Ovary (tissue), 7 donors: ENCODE measurements at regions not wholly inside any gene's neighbourhood (a gene's known extent, or its start where the extent isn't known, plus 50 kb on each side); places are given as distances from the start of the nearest gene placed in this dataset.
"Not testable (repeated sequence)": the region's sequence is repeated elsewhere in the genome, so short reads cannot be mapped to it uniquely, and the experiment has no call there.

Source experiments
- DNase-seq, 5 donors: peaks; one replicate each; pipeline ENCODE4 v3.0.0-alpha.2; 2019 to 2020
- H3K27ac ChIP-seq, 2 donors: fragments of 200-600 bp; one replicate each; pipeline versions ENCODE4 v1.5.1 to v1.8.0; 2019 to 2022
- H3K27me3 ChIP-seq: fragments of 200-600 bp; one replicate; pipeline ENCODE4 v1.8.0; 2022
- H3K36me3 ChIP-seq: fragments of 200-600 bp; sonication (generic); one replicate; pipeline ENCODE4 v1.5.1; 2019
- H3K4me1 ChIP-seq: one replicate; pipeline ENCODE4 v1.8.1; 2013; ENCODE audit warnings: mild to moderate bottlenecking, moderate library complexity; ENCODE audit not compliant: insufficient read depth
- H3K4me3 ChIP-seq: fragments of 200-600 bp; sonication (generic); one replicate; pipeline ENCODE4 v1.5.1; 2017
- H3K9me3 ChIP-seq, 2 donors: fragments of 200-600 bp in 1 of 2; sonication (generic) in 1 of 2; one replicate each; pipeline versions ENCODE4 v1.5.1 to v1.8.1; 2013 to 2019; ENCODE audit warnings: mild to moderate bottlenecking in 1 of 2, moderate library complexity in 1 of 2
- EP300 ChIP-seq: sonication (generic); formaldehyde crosslinking; IDR thresholded peaks from one replicate; pipeline ENCODE4 v1.6.1; 2017; ENCODE audit warnings: antibody characterized with exemption
- POLR2A ChIP-seq: fragments of 450-650 bp; IDR thresholded peaks from one replicate; pipeline ENCODE4 v1.6.1; 2017; ENCODE audit warnings: antibody characterized with exemption, mild to moderate bottlenecking, moderate library complexity
- WGBS, 3 donors: extraction: QIAGEN DNeasy Blood & Tissue Kit in 1 of 3; methylation state at CpG; one replicate each; pipeline versions ENCODE4 v1.1.5 to v1.1.7; 2013 to 2017; 5-methylcytosine and 5-hydroxymethylcytosine counted together
- intact Hi-C, 4 donors: fragments of 100-400 bp; cut with DNase I; formaldehyde crosslinking; loops; one replicate each; pipeline versions ENCODE4 v1.11.0 to v1.15.1; 2022 to 2023
- TF ChIP-seq, protein P1 (sequence below), 3 donors: fragments of 450-650 bp in 2 of 3; fragments of 200-600 bp in 1 of 3; IDR thresholded peaks; one replicate each; pipeline versions ENCODE4 v1.5.1 to v1.8.0; 2016 to 2022; ENCODE audit warnings: antibody characterized with exemption in 3 of 3, mild to moderate bottlenecking in 1 of 3
- donor health status: DM: no; HTN: no; CAD: no; lungs with moderate emphysema.
- donor health status: DM: no; HTN: no; CAD: no.
- donor health status: Bipolar disorder and iron deficiency.
- donor health status: DM: no; HTN: no; CAD: no.
- donor health status: DM: yes; HTN: yes; CAD: no.

DNA sequence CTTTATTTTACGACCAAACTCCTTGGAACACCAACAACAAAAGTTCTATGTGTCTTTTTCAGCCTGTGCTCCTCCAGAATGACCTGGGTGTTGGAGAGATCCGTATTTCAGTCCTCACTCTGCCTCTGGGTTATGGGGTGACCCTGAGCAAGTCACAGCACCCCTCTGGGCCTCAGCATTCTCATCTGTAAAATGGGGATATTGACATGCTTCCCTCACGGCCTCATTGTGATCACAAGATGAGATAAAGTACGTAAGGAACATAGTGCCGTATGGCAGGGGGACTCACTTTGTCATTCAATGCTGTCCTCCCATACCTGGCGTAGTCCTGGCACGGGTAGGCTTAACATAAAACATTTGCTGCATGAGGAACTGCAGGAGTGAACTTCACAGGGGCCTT lies 123.0 kb upstream of the HAND1 start:
- Histone ChIP-seq H3K4me3 (no peak overlapping the region), H3K9me3 (no peaks in the 10 kb centered on the region), H3K36me3 (no peaks in the 10 kb centered on the region), H3K27ac (no peak overlapping the region), H3K4me1 (no peaks in the 10 kb centered on the region), H3K27me3 (no peaks in the 10 kb centered on the region)
- 71 to 79% (median 75%) methylated on average over 7 of the region's 7 CpGs for WGBS, 3 donors
- intact Hi-C loops, result no loop called here
- TF ChIP-seq EP300 (no peak), POLR2A (no peak)
- TF ChIP-seq, protein P1, sequence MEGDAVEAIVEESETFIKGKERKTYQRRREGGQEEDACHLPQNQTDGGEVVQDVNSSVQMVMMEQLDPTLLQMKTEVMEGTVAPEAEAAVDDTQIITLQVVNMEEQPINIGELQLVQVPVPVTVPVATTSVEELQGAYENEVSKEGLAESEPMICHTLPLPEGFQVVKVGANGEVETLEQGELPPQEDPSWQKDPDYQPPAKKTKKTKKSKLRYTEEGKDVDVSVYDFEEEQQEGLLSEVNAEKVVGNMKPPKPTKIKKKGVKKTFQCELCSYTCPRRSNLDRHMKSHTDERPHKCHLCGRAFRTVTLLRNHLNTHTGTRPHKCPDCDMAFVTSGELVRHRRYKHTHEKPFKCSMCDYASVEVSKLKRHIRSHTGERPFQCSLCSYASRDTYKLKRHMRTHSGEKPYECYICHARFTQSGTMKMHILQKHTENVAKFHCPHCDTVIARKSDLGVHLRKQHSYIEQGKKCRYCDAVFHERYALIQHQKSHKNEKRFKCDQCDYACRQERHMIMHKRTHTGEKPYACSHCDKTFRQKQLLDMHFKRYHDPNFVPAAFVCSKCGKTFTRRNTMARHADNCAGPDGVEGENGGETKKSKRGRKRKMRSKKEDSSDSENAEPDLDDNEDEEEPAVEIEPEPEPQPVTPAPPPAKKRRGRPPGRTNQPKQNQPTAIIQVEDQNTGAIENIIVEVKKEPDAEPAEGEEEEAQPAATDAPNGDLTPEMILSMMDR (IDR thresholded peaks at IDR 0.05), result no peak
- DNase-seq, result no peak

DNA sequence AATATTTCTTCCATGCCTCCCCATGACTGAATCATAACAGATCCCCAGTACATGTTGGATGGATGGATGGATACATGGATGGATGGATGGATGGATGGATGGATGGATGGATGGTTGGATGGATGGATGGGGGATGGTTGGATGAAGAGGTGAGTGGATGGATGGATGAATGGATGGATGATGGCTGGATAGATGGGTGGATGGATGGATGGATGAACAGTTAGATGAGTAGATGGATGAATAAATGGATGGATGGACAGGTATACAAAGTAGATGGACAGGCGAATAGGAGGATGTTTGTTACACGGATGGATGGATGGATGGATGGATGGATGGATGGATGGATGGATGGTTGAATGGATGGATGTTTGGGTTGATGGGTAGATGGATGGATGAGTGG lies 120.0 kb upstream of the HAND1 start:
- no peaks in the 10 kb centered on the region for H3K36me3 ChIP-seq
- H3K4me1 ChIP-seq, result no peaks in the 10 kb centered on the region
- intact Hi-C loops, result no loop called here
- 89 to 95% (median 91%) methylated on average over 2 of the region's 2 CpGs for WGBS, 3 donors
- H3K27me3 ChIP-seq, result no peaks in the 10 kb centered on the region
- no peak for DNase-seq
- TF ChIP-seq, protein P1 (IDR thresholded peaks at IDR 0.05), result no peak
- no peak for TF ChIP-seq POLR2A
- no peak for TF ChIP-seq EP300
- H3K4me3 ChIP-seq, result no peak overlapping the region
- no peak overlapping the region for H3K27ac ChIP-seq
- no peaks in the 10 kb centered on the region for H3K9me3 ChIP-seq

- 82 to 89% (median 85%) methylated on average over 5 of the region's 5 CpGs for WGBS, 3 donors
- H3K9me3 ChIP-seq, result not testable (repeated sequence)
Measured at GRCh38 chr5:154596844-154597243, 118.8 kb upstream of the HAND1 start.

DNA sequence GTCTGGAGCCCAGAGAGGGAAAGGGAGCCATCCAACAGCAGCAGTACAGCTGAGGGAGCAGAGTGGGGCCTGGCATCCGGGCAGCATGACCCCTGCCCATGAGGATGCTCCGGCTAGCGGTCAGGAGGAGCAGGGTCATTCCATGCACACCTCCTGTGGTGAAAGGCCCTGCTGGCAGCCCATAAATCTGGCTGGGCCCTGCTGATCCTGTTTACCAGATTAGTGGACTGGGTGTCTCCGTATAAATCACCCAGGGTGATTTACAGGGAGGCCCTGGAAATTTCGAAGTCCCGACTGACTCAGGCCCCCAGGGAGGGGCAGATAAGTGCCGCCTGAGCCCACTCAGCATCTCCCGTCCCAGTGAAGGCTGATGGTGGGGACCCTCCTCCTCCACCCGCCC lies 117.6 kb upstream of the HAND1 start:
- DNase-seq, result no peak
- Histone ChIP-seq H3K4me3 (no peak overlapping the region), H3K4me1 (no peaks in the 10 kb centered on the region), H3K36me3 (no peaks in the 10 kb centered on the region), H3K27me3 (no peaks in the 10 kb centered on the region), H3K27ac (no peak overlapping the region), H3K9me3 (no peaks in the 10 kb centered on the region)
- TF ChIP-seq POLR2A (no peak), EP300 (no peak)
- TF ChIP-seq, protein P1 (IDR thresholded peaks at IDR 0.05), result no peak
- intact Hi-C loops, result no loop called here
- WGBS, 3 donors, result 22 to 32% (median 30%) methylated on average over 5 to 9 of the region's 9 CpGs

More at GRCh38 chr5:154596844-154597243, 118.8 kb upstream of the HAND1 start:
- H3K27ac ChIP-seq, intact Hi-C loops, H3K36me3 ChIP-seq, H3K27me3 ChIP-seq, DNase-seq, H3K4me3 ChIP-seq, H3K4me1 ChIP-seq: not testable (repeated sequence)

- Histone ChIP-seq H3K4me3 (no peak overlapping the region), H3K9me3 (no peaks in the 10 kb centered on the region), H3K36me3 (no peaks in the 10 kb centered on the region), H3K27me3 (no peaks in the 10 kb centered on the region), H3K27ac (no peak overlapping the region), H3K4me1 (no peaks in the 10 kb centered on the region)
- TF ChIP-seq, protein P1 (IDR thresholded peaks at IDR 0.05), result no peak
- TF ChIP-seq POLR2A (no peak), EP300 (no peak)
- intact Hi-C loops, result no loop called here
- DNase-seq, result no peak
Measured at GRCh38 chr5:154593796-154594195, 115.8 kb upstream of the HAND1 start.
